Adrenal gland (tissue), 9 donors: ENCODE measurements at regions not wholly inside any gene's neighbourhood (a gene's known extent, or its start where the extent isn't known, plus 50 kb on each side); places are given as distances from the start of the nearest gene placed in this dataset.

ENCODE experiments used
- DNase-seq, 7 donors: peaks; one replicate each; pipeline ENCODE4 v3.0.0-alpha.2; 2019 to 2020
- H3K27ac ChIP-seq, 5 donors: fragments of 200-600 bp; sonication (generic) in 4 of 5; 1 replicate in 3 of 5; 2 replicates in 2 of 5; pipeline versions ENCODE4 v1.5.1 to v1.8.0; 2016 to 2020; ENCODE audit warnings: mild to moderate bottlenecking in 1 of 5
- H3K27me3 ChIP-seq: fragments of 200-600 bp; 2 replicates; pipeline ENCODE4 v1.8.0; 2021
- H3K36me3 ChIP-seq, 2 donors: fragments of 200-600 bp; replicated peaks in 1 of 2; 1 replicate in 1 of 2; 2 replicates in 1 of 2; pipeline versions ENCODE4 v1.5.1 to v1.8.0; 2018 to 2022
- H3K4me1 ChIP-seq, 2 donors: fragments of 200-600 bp; replicated peaks in 1 of 2; 1 replicate in 1 of 2; 2 replicates in 1 of 2; pipeline versions ENCODE4 v1.5.1 to v1.8.0; 2018 to 2021
- H3K4me3 ChIP-seq, 4 donors: fragments of 200-600 bp; sonication (generic) in 3 of 4; one replicate each; pipeline ENCODE4 v1.5.1; 2016 to 2018
- H3K9me3 ChIP-seq, 3 donors: fragments of 200-600 bp; sonication (generic) in 1 of 3; replicated peaks in 1 of 3; 1 replicate in 2 of 3; 2 replicates in 1 of 3; pipeline versions ENCODE4 v1.5.1 to v1.8.0; 2016 to 2021
- CTCF ChIP-seq, 6 experiments: fragments of 450-650 bp in 4 of 6; fragments of 200-600 bp in 2 of 6; sonication (generic) in 1 of 6; IDR thresholded peaks; 1 replicate in 5 of 6; 2 replicates in 1 of 6; pipeline versions ENCODE4 v1.5.1 to v1.8.0; 2016 to 2021; ENCODE audit warnings: antibody characterized with exemption in 6 of 6, mild to moderate bottlenecking in 2 of 6, moderate library complexity in 1 of 6
- POLR2A ChIP-seq, 2 donors: fragments of 450-650 bp; IDR thresholded peaks; one replicate each; pipeline ENCODE4 v1.6.1; 2017; ENCODE audit warnings: antibody characterized with exemption in 2 of 2, mild to moderate bottlenecking in 2 of 2, moderate library complexity in 1 of 2
- WGBS, 4 donors: extraction: QIAGEN DNeasy Blood & Tissue Kit in 2 of 4; methylation state at CpG; one replicate each; pipeline versions ENCODE4 v1.1.5 to v1.1.7; 2013 to 2017; 5-methylcytosine and 5-hydroxymethylcytosine counted together
- intact Hi-C, 2 donors: fragments of 100-400 bp; cut with DNase I; formaldehyde crosslinking; loops; one replicate each; pipeline versions ENCODE4 v1.14.1 to v1.15.0; 2022 to 2023
- donor health status: healthy with polysubstance abuse.
- donor health status: Bipolar disorder and iron deficiency.
- donor health status: DM: yes; HTN: yes; CAD: no.
- donor health status: DM: no; HTN: no; CAD: no.
- donor health status: DM: no; HTN: no; CAD: no.

- H3K27ac ChIP-seq, result no peak overlapping the region
- 45 to 48% (median 47%) methylated on average over 3 of the region's 3 CpGs for whole genome bisulfite sequencing, 4 donors
- intact Hi-C loops, result no loop called here
- TF ChIP-seq CTCF (IDR thresholded peaks at IDR 0.05) (no peak), POLR2A (IDR thresholded peaks at IDR 0.05) (no peak)
- no peaks in the 10 kb centered on the region for H3K9me3 ChIP-seq
- no peak for DNase-seq
- H3K4me1 ChIP-seq, result no peaks in the 10 kb centered on the region
- H3K4me3 ChIP-seq, result no peak overlapping the region
- H3K27me3 ChIP-seq, result no peaks in the 10 kb centered on the region
- no peaks in the 10 kb centered on the region for H3K36me3 ChIP-seq
Measured at GRCh38 chr5:25567881-25568280, 923.1 kb upstream of the CDH10 start.

GRCh38 chr5:25562656-25563055 lies 917.9 kb upstream of the CDH10 start:
- intact Hi-C loops, result no loop called here
- no peaks in the 10 kb centered on the region for H3K9me3 ChIP-seq

GRCh38 chr5:25554077-25554476 lies 909.3 kb upstream of the CDH10 start:
- no peak for DNase-seq
- intact Hi-C loops, result no loop called here
- Histone ChIP-seq H3K36me3 (no peaks in the 10 kb centered on the region), H3K4me1 (no peaks in the 10 kb centered on the region), H3K27me3 (no peaks in the 10 kb centered on the region), H3K27ac (no peak overlapping the region), H3K9me3 (no peaks in the 10 kb centered on the region), H3K4me3 (no peak overlapping the region)
- WGBS, 4 donors, result 66 to 75% (median 72%) methylated on average over 2 of the region's 2 CpGs
- TF ChIP-seq POLR2A (IDR thresholded peaks at IDR 0.05), result no peak
- TF ChIP-seq CTCF (IDR thresholded peaks at IDR 0.05), result no peak

More at GRCh38 chr5:25562656-25563055, 917.9 kb upstream of the CDH10 start:
- Histone ChIP-seq H3K36me3 (no peaks in the 10 kb centered on the region), H3K4me3 (no peak overlapping the region), H3K27ac (no peak overlapping the region), H3K4me1 (no peaks in the 10 kb centered on the region), H3K27me3 (no peaks in the 10 kb centered on the region)
- DNase-seq, result no peak
- no peak for TF ChIP-seq POLR2A (IDR thresholded peaks at IDR 0.05)
- TF ChIP-seq CTCF (IDR thresholded peaks at IDR 0.05), result no peak

GRCh38 chr5:25552871-25553481 lies 908.2 kb upstream of the CDH10 start:
- TF ChIP-seq CTCF (IDR thresholded peaks at IDR 0.05) (no peak), POLR2A (IDR thresholded peaks at IDR 0.05) (no peak)
- intact Hi-C loops, result no loop called here
- Histone ChIP-seq H3K27ac (no peak overlapping the region), H3K4me1 (no peaks in the 10 kb centered on the region), H3K27me3 (no peaks in the 10 kb centered on the region), H3K9me3 (no peaks in the 10 kb centered on the region), H3K36me3 (no peaks in the 10 kb centered on the region), H3K4me3 (no peak overlapping the region)
- DNase-seq, result no peak
- WGBS, 4 donors, result 83 to 93% (median 86%) methylated on average over 2 of the region's 2 CpGs
